Endothelial cell (in vitro differentiated cells): ENCODE measurements at regions not wholly inside any gene's neighbourhood (a gene's known extent, or its start where the extent isn't known, plus 50 kb on each side); places are given as distances from the start of the nearest gene placed in this dataset.

Source experiments
- DNase-seq: peaks from one replicate; pipeline ENCODE4 v3.0.0; 2021; ENCODE audit warnings: low spot score
- H3K27ac Mint-ChIP-seq: one replicate; pipeline ENCODE4 v1.8.0; 2021; ENCODE audit warnings: mixed read lengths, inconsistent platforms; ENCODE audit not compliant: unreplicated experiment
- H3K27me3 Mint-ChIP-seq: one replicate; pipeline ENCODE4 v1.8.0; 2021; ENCODE audit warnings: mild to moderate bottlenecking, moderate library complexity, mixed read lengths, inconsistent platforms; ENCODE audit not compliant: unreplicated experiment
- H3K36me3 Mint-ChIP-seq: one replicate; pipeline ENCODE4 v1.8.0; 2021; ENCODE audit warnings: mild to moderate bottlenecking, low read depth, mixed read lengths, inconsistent platforms; ENCODE audit not compliant: unreplicated experiment
- H3K4me1 Mint-ChIP-seq: one replicate; pipeline ENCODE4 v1.8.0; 2021; ENCODE audit warnings: mild to moderate bottlenecking, mixed read lengths, inconsistent platforms; ENCODE audit not compliant: unreplicated experiment
- H3K4me3 Mint-ChIP-seq: one replicate; pipeline ENCODE4 v1.8.0; 2021; ENCODE audit warnings: mild to moderate bottlenecking, mixed read lengths, inconsistent platforms; ENCODE audit not compliant: unreplicated experiment
- H3K9me3 Mint-ChIP-seq: one replicate; pipeline ENCODE4 v1.8.0; 2021; ENCODE audit warnings: mixed read lengths, inconsistent platforms; ENCODE audit not compliant: unreplicated experiment
- TF ChIP-seq, protein P1 (sequence below): fragments of 200-600 bp; sonication (generic); IDR thresholded peaks from one replicate; pipeline ENCODE4 v1.5.0; 2021; ENCODE audit warnings: antibody characterized with exemption; ENCODE audit not compliant: unreplicated experiment

DNA sequence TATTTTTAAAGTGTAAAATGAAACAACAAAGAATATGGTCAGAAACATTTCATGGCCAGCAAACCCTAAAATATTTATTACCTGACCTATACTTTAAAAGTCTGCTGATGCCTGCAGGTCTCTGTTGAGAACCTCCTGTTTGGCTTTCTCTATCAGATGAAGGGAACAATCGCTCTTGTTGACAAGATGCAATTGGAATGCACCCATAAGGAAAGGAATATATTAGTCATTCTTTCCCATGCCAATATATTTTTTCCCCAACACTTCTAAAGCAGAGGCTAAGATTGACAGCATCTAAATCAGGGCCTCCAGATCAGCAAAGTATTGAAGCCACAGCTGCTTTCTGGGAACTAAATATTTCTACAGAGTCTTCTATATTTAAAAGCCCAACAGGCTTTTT is 897.8 kb downstream of the EPHA7 start:
- no peaks in the 10 kb centered on the region for H3K36me3 Mint-ChIP-seq
- H3K4me3 Mint-ChIP-seq = no peak overlapping the region
- H3K27ac Mint-ChIP-seq = no peak overlapping the region
- H3K9me3 Mint-ChIP-seq = no peaks in the 10 kb centered on the region
- H3K4me1 Mint-ChIP-seq = no peaks in the 10 kb centered on the region
- no peak for DNase-seq
- H3K27me3 Mint-ChIP-seq = no peaks in the 10 kb centered on the region
- TF ChIP-seq, protein P1, sequence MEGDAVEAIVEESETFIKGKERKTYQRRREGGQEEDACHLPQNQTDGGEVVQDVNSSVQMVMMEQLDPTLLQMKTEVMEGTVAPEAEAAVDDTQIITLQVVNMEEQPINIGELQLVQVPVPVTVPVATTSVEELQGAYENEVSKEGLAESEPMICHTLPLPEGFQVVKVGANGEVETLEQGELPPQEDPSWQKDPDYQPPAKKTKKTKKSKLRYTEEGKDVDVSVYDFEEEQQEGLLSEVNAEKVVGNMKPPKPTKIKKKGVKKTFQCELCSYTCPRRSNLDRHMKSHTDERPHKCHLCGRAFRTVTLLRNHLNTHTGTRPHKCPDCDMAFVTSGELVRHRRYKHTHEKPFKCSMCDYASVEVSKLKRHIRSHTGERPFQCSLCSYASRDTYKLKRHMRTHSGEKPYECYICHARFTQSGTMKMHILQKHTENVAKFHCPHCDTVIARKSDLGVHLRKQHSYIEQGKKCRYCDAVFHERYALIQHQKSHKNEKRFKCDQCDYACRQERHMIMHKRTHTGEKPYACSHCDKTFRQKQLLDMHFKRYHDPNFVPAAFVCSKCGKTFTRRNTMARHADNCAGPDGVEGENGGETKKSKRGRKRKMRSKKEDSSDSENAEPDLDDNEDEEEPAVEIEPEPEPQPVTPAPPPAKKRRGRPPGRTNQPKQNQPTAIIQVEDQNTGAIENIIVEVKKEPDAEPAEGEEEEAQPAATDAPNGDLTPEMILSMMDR = no peak

DNA sequence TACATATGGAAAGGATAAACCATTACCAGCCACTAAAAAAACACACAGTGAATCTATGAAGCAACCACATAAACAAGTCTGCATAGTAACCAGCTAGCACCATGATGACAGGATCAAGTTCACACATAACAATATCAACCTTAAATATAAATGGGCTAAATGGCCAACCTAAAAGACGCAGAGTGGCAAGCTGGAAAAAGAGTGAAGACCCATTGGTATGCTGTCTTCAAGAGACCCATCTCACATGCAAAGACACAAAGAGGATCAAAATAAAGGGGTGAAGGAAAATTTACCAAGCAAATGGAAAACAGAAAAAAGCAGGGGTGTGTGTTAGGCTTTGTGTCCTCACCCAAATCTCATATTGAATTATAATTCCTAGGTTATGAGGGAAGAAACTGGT is 909.2 kb downstream of the EPHA7 start:
- no peak for DNase-seq
- Mint-ChIP-seq H3K4me3 (no peak overlapping the region), H3K9me3 (no peaks in the 10 kb centered on the region), H3K27me3 (peaks cover 1% of the 10 kb centered on the region), H3K27ac (no peak overlapping the region), H3K36me3 (no peaks in the 10 kb centered on the region), H3K4me1 (no peaks in the 10 kb centered on the region)
- TF ChIP-seq, protein P1 = no peak

DNA sequence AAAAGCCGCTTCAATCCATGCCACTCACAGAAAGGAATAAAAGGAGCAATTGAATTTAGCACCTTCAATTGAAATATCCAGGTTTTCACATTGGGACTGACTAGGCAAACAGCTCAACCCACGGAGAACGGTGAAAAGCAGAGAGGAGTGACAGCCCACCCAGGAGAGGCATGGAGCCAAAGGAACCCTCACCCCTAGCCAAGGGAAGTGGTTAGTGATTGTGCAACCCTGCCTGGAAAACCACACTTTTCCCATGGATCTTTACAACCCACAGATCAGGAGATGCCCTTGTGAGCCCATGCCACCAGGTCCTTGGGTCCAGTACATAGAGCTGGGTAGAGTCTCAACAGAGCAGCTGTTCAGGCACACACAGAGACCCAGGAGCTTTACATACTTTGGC is 911.8 kb downstream of the EPHA7 start:
- TF ChIP-seq, protein P1 = no peak
- Mint-ChIP-seq H3K4me1 (no peaks in the 10 kb centered on the region), H3K27ac (no peak overlapping the region), H3K9me3 (no peaks in the 10 kb centered on the region), H3K27me3 (peaks cover 1% of the 10 kb centered on the region), H3K4me3 (no peak overlapping the region), H3K36me3 (no peaks in the 10 kb centered on the region)
- no peak for DNase-seq

DNA sequence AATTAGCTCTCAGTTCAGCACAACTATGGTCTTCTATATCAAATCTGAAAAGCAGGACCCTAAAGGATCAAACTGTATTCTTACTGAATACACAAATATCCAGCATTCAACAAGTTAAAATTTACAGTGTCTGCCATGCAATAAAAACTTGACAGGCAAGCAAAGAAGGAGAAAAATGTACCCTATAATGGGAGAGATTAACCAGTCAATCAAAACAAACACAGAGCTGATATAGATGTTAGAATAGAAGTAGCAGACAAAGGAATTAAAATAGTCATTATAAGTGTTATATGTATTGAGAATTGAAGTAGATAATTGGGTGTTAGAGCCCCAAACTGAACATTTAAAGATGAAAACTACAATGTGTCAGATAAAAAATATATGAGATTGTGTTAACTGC is 914.9 kb downstream of the EPHA7 start:
- DNase-seq = no peak
- Mint-ChIP-seq H3K4me3 (no peak overlapping the region), H3K9me3 (no peaks in the 10 kb centered on the region), H3K4me1 (no peaks in the 10 kb centered on the region), H3K27ac (no peak overlapping the region), H3K36me3 (no peaks in the 10 kb centered on the region), H3K27me3 (no peaks in the 10 kb centered on the region)
- TF ChIP-seq, protein P1 = no peak

DNA sequence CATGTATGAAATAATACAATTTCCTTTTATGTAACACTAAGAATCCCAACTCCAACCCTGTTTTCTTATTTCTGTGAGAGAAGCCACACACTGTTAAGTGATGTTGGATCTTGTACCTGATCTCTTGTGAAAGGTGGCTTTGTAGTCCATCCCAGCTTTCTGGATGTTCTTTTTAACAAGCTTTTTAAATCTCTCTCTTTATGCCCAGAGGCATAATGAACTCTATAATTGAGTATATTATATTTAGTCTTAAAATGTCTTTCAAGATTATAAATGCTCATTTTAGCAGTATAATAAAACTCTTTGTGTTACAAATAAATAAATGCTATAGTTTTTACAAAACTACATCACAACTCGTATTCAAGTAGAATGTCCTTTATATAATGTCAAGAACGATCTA is 922.1 kb downstream of the EPHA7 start:
- Mint-ChIP-seq H3K27me3 (no peaks in the 10 kb centered on the region), H3K9me3 (no peaks in the 10 kb centered on the region), H3K27ac (no peak overlapping the region), H3K4me3 (no peak overlapping the region), H3K36me3 (no peaks in the 10 kb centered on the region), H3K4me1 (no peaks in the 10 kb centered on the region)
- TF ChIP-seq, protein P1 = no peak
- no peak for DNase-seq
